DMS53 treated with DMSO at 0.1 percent for 48 hours (cell line): ENCODE measurements at regions not wholly inside any gene's neighbourhood (a gene's known extent, or its start where the extent isn't known, plus 50 kb on each side); places are given as distances from the start of the nearest gene placed in this dataset.

Experiments
- DNase-seq: peaks from one replicate; lab custom pipeline; 2025; ENCODE audit not compliant: unreplicated experiment; lab: John Stamatoyannopoulos, UW

DNA sequence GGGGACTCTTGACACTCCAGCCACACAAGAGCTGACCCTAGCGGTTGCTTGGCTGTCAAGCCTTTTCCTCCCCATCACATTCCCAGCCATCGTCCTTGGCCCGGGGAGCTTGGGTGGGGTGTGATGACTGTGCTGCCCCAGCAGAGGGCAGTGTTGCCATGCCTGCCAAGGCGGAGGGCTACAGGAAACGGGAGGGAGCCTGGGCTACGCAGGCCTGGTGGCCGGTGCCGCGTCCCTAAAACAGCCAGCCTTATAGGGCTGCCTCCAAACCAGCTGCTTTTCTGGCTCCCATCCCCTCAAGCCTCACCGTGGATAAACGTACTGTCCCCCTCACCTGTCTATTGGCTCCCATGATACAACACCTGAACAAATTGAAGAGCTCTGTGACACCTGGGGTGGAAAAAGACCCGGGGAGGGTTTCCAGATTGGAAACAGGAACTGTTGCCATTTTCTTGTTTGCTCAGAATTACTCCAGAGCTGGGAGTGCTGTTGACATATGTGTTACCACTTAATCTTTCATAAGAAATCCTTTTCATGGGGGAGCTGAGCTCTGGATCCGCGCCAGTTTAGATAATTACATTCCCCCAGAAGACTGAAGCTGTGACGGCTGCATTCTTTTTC lies 72.8 kb upstream of the ASTN2 start:
- DNase-seq: peak; percentile 84

DNA sequence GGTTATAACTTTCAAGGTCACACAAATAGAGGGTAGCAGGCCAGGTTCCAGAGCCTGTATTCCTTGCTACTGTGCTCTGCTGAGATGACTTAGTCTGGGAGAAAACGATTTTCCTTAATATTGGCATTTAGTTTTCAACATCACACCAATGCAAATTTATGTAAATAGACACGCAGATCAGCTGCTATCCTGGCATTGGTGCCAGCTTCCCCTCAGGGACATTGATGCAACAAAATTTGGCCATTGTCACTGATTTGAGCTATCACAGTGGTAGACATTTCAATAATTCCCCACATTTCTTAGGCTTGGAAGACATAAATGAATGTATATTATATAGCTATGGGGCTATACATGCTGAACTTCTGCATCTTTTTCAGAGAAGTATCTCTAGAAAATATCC lies 71.6 kb upstream of the ASTN2 start:
- no peak for DNase-seq

- no peak for DNase-seq
These were observed 70.3 kb upstream of the ASTN2 start for GRCh38 chr9:117485176-117485575.

GRCh38 chr9:117480729-117481128 lies 65.9 kb upstream of the ASTN2 start:
- no peak for DNase-seq

GRCh38 chr9:117480253-117480652 lies 65.4 kb upstream of the ASTN2 start:
- no peak for DNase-seq

GRCh38 chr9:117473293-117473692 lies 58.4 kb upstream of the ASTN2 start:
- DNase-seq: no peak

DNA sequence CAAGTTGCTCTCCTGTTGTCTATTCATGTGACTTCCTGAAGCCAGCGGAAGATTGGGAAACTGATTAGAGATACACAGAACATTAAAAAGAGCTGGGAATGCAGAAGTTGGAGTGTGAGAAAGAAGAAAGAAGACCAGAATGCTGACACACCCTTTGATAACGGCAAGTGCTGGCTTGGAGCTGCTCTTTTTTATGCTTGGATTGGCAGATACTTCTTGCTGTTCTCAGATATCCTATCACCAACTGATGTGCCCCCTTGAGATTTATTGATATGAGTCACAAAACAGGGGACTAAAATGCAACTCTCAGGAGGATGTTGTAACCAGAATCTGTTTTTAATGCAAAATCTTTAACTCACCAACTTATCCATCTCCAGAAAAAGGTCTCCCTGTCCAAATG lies 56.0 kb upstream of the ASTN2 start:
- DNase-seq: no peak

- no peak for DNase-seq
These were observed 55.6 kb upstream of the ASTN2 start for GRCh38 chr9:117470455-117470854.

DNA sequence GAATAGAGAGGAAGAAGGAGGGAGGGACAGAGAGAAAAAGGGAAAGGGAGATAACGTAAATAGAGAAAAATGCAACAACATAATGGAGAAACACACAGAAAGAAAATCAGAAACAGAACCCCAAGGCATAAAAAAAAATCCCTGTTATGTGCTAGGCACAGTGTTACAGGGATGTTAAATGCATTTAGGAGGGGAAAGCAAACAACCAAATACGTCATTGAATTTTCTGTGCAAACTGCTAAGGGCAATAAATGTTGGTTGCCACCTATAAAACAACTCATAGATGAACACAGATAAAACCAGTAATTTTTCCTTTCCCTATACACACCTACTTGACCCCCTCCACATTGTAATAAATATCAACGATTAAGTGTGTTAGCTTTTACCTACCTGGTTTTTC lies 51.3 kb upstream of the ASTN2 start:
- DNase-seq: no peak

GRCh38 chr9:117465706-117466105 lies 50.8 kb upstream of the ASTN2 start:
- no peak for DNase-seq

GRCh38 chr9:117464941-117465616 lies 50.2 kb upstream of the ASTN2 start:
- no peak for DNase-seq
